Type B pancreatic cell (in vitro differentiated cells): ENCODE measurements at regions not wholly inside any gene's neighbourhood (a gene's known extent, or its start where the extent isn't known, plus 50 kb on each side); places are given as distances from the start of the nearest gene placed in this dataset.

Experiments used
- DNase-seq: peaks from one replicate; pipeline ENCODE4 v3.0.0; 2021; ENCODE audit warnings: mixed read lengths; ENCODE audit not compliant: unreplicated experiment; ENCODE audit errors: extremely low spot score
- H3K27ac Mint-ChIP-seq: 2 replicates; pipeline ENCODE4 v1.8.0; 2021; ENCODE audit warnings: mild to moderate bottlenecking, mixed read lengths
- H3K27me3 Mint-ChIP-seq: 2 replicates; pipeline ENCODE4 v1.8.0; 2021; ENCODE audit warnings: mixed read lengths
- H3K36me3 Mint-ChIP-seq: 2 replicates; pipeline ENCODE4 v1.8.0; 2021; ENCODE audit warnings: mixed read lengths
- H3K4me1 Mint-ChIP-seq: one replicate; pipeline ENCODE4 v1.8.0; 2021; ENCODE audit warnings: mixed read lengths; ENCODE audit not compliant: unreplicated experiment
- H3K4me3 Mint-ChIP-seq: 2 replicates; pipeline ENCODE4 v1.8.0; 2021; ENCODE audit warnings: mild to moderate bottlenecking, mixed read lengths
- H3K9me3 Mint-ChIP-seq: 2 replicates; pipeline ENCODE4 v1.8.0; 2021; ENCODE audit warnings: mixed read lengths
- CTCF ChIP-seq: fragments of 200-600 bp; sonication (generic); conservative IDR thresholded peaks from 2 replicates; pipeline ENCODE4 v1.5.0; 2021; ENCODE audit warnings: antibody characterized with exemption, mild to moderate bottlenecking

DNA sequence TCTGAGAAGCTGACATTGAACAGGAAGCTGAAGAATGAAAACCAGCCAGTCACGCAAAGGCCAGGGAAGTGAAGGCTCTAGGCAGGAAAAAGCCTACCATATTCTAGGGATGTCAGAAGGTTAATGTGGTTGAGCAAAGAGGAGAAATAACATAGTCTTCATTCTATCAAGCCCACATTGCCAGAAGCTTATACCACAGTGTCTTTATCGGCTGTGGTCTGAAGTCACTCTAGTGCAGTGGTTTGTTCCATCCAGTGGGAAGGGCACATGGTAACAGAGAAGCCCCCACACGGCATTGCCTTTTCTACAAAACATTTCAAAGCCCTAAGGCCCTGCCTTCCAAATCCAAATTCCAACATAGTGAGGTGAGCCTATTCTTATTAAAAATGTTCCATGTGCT is 311.3 kb downstream of the TNS1 start:
- Mint-ChIP-seq H3K4me1 (peaks cover 23% of the 10 kb centered on the region), H3K4me3 (no peak overlapping the region), H3K9me3 (peaks cover 11% of the 10 kb centered on the region), H3K27me3 (no peaks in the 10 kb centered on the region), H3K36me3 (no peaks in the 10 kb centered on the region), H3K27ac (no peak overlapping the region)
- no peak for DNase-seq
- TF ChIP-seq CTCF, result no peak

- H3K4me1 Mint-ChIP-seq, result peaks cover 30% of the 10 kb centered on the region
- H3K4me3 Mint-ChIP-seq, result no peak overlapping the region
- no peak overlapping the region for H3K27ac Mint-ChIP-seq
- TF ChIP-seq CTCF, result no peak
- no peaks in the 10 kb centered on the region for H3K36me3 Mint-ChIP-seq
- H3K9me3 Mint-ChIP-seq, result peaks cover 11% of the 10 kb centered on the region
- H3K27me3 Mint-ChIP-seq, result no peaks in the 10 kb centered on the region
- no peak for DNase-seq
Measured at GRCh38 chr2:217689053-217689452, 313.7 kb downstream of the TNS1 start.

GRCh38 chr2:217688494-217688893 is 314.3 kb downstream of the TNS1 start:
- Mint-ChIP-seq H3K4me1 (peaks cover 29% of the 10 kb centered on the region), H3K9me3 (peaks cover 11% of the 10 kb centered on the region), H3K27me3 (no peaks in the 10 kb centered on the region), H3K36me3 (no peaks in the 10 kb centered on the region), H3K4me3 (no peak overlapping the region), H3K27ac (no peak overlapping the region)
- TF ChIP-seq CTCF, result no peak
- DNase-seq, result no peak

- Mint-ChIP-seq H3K9me3 (peaks cover 11% of the 10 kb centered on the region), H3K27ac (no peak overlapping the region), H3K27me3 (no peaks in the 10 kb centered on the region), H3K4me3 (no peak overlapping the region), H3K4me1 (peaks cover 30% of the 10 kb centered on the region), H3K36me3 (no peaks in the 10 kb centered on the region)
- DNase-seq, result no peak
- TF ChIP-seq CTCF, result no peak
Measured at GRCh38 chr2:217687771-217688170, 315.0 kb downstream of the TNS1 start.

GRCh38 chr2:217685255-217685605 is 317.6 kb downstream of the TNS1 start:
- Mint-ChIP-seq H3K4me1 (peaks cover 18% of the 10 kb centered on the region), H3K36me3 (no peaks in the 10 kb centered on the region), H3K27me3 (no peaks in the 10 kb centered on the region), H3K9me3 (peaks cover 2% of the 10 kb centered on the region), H3K4me3 (peak overlapping the region; percentile 15), H3K27ac (peak overlapping the region; percentile 86)
- DNase-seq, result no peak
- TF ChIP-seq CTCF, result no peak
